ENCODE measurements at regions not wholly inside any gene's neighbourhood (a gene's known extent, or its start where the extent isn't known, plus 50 kb on each side); places are given as distances from the start of the nearest gene placed in this dataset.

- no peaks in the 10 kb centered on the region for H3K27me3 ChIP-seq
- DNase-seq (ENCODE audit: low spot score): no peak
- H3K4me1 ChIP-seq: no peaks in the 10 kb centered on the region
- H3K27ac ChIP-seq: no peak overlapping the region
- H3K4me3 ChIP-seq: no peak overlapping the region
- no peak for TF ChIP-seq CTCF (IDR thresholded peaks at IDR 0.05)
- H3K36me3 ChIP-seq: no peaks in the 10 kb centered on the region
- peaks cover 0 to 15% of the 10 kb centered on the region in 2 donors for H3K9me3 ChIP-seq
These were observed 380.8 kb upstream of the CD180 start for GRCh38 chr5:67577424-67577823.

- Histone ChIP-seq H3K36me3 (no peaks in the 10 kb centered on the region), H3K4me3 (no peak overlapping the region), H3K4me1 (no peaks in the 10 kb centered on the region), H3K27ac (no peak overlapping the region), H3K27me3 (no peaks in the 10 kb centered on the region), H3K9me3 (peaks cover 0 to 15% of the 10 kb centered on the region in 2 donors)
- DNase-seq (ENCODE audit: low spot score): no peak
- TF ChIP-seq CTCF (IDR thresholded peaks at IDR 0.05): no peak
These were observed 379.5 kb upstream of the CD180 start for GRCh38 chr5:67576112-67576511.

- no peak for TF ChIP-seq CTCF (IDR thresholded peaks at IDR 0.05)
- DNase-seq (ENCODE audit: low spot score): no peak
- Histone ChIP-seq H3K9me3 (peaks cover 0 to 15% of the 10 kb centered on the region in 2 donors), H3K4me3 (no peak overlapping the region), H3K27me3 (no peaks in the 10 kb centered on the region), H3K4me1 (no peaks in the 10 kb centered on the region), H3K36me3 (no peaks in the 10 kb centered on the region), H3K27ac (no peak overlapping the region)
These were observed 378.5 kb upstream of the CD180 start for GRCh38 chr5:67575087-67575486.

- H3K9me3 ChIP-seq: peaks cover 0 to 24% of the 10 kb centered on the region in 2 donors
- no peaks in the 10 kb centered on the region for H3K27me3 ChIP-seq
- H3K4me1 ChIP-seq: no peaks in the 10 kb centered on the region
- no peaks in the 10 kb centered on the region for H3K36me3 ChIP-seq
- H3K27ac ChIP-seq: no peak overlapping the region
- TF ChIP-seq CTCF (IDR thresholded peaks at IDR 0.05): no peak
- no peak for DNase-seq (ENCODE audit: low spot score)
- no peak overlapping the region for H3K4me3 ChIP-seq
These were observed 364.7 kb upstream of the CD180 start for GRCh38 chr5:67561151-67561932.

- Histone ChIP-seq H3K4me1 (no peaks in the 10 kb centered on the region), H3K9me3 (no peaks in the 10 kb centered on the region), H3K4me3 (no peak overlapping the region), H3K36me3 (no peaks in the 10 kb centered on the region), H3K27ac (no peak overlapping the region), H3K27me3 (no peaks in the 10 kb centered on the region)
- TF ChIP-seq CTCF (IDR thresholded peaks at IDR 0.05): no peak
- DNase-seq (ENCODE audit: low spot score): no peak
These were observed 356.2 kb upstream of the CD180 start for GRCh38 chr5:67552773-67553172.

- no peak for TF ChIP-seq CTCF (IDR thresholded peaks at IDR 0.05)
- Histone ChIP-seq H3K27me3 (no peaks in the 10 kb centered on the region), H3K36me3 (no peaks in the 10 kb centered on the region), H3K9me3 (no peaks in the 10 kb centered on the region), H3K4me1 (no peaks in the 10 kb centered on the region), H3K4me3 (no peak overlapping the region), H3K27ac (no peak overlapping the region)
- DNase-seq (ENCODE audit: low spot score): no peak
These were observed 353.3 kb upstream of the CD180 start for GRCh38 chr5:67549947-67550346.

Measured in right atrium auricular region (tissue), 2 donors.